Urinary bladder (tissue), 3 donors: ENCODE measurements at regions not wholly inside any gene's neighbourhood (a gene's known extent, or its start where the extent isn't known, plus 50 kb on each side); places are given as distances from the start of the nearest gene placed in this dataset.

Experiments
- DNase-seq: peaks from one replicate; pipeline ENCODE4 v3.0.0-alpha.2; 2015; ENCODE audit errors: extremely low spot score
- H3K27ac ChIP-seq: one replicate; pipeline ENCODE4 v1.5.1; 2013; ENCODE audit warnings: low read depth, mild to moderate bottlenecking, moderate library complexity
- H3K36me3 ChIP-seq: one replicate; pipeline ENCODE4 v1.6.1; 2013; ENCODE audit warnings: mild to moderate bottlenecking, moderate library complexity; ENCODE audit not compliant: insufficient read depth
- H3K4me1 ChIP-seq: one replicate; pipeline ENCODE4 v1.6.1; 2013; ENCODE audit warnings: mild to moderate bottlenecking, moderate library complexity; ENCODE audit not compliant: insufficient read depth
- H3K4me3 ChIP-seq: one replicate; pipeline ENCODE4 v1.5.1; 2013; ENCODE audit warnings: low read depth, low read length
- WGBS: extraction: QIAGEN DNeasy Blood & Tissue Kit; methylation state at CpG from one replicate; pipeline ENCODE4 v1.1.7; 2013; 5-methylcytosine and 5-hydroxymethylcytosine counted together
- donor health status: healthy with polysubstance abuse.
- donor health status: healthy.

- Histone ChIP-seq H3K36me3 (no peaks in the 10 kb centered on the region), H3K27ac (no peak overlapping the region), H3K4me1 (no peaks in the 10 kb centered on the region), H3K4me3 (no peak overlapping the region)
- no peak for DNase-seq
Observed at GRCh38 chr12:111072299-111072698, 151.9 kb upstream of the MYL2 start.

GRCh38 chr12:111069886-111070285, 149.5 kb upstream of the MYL2 start:
- Histone ChIP-seq H3K4me3 (no peak overlapping the region), H3K4me1 (no peaks in the 10 kb centered on the region), H3K36me3 (no peaks in the 10 kb centered on the region), H3K27ac (no peak overlapping the region)
- DNase-seq: no peak
- WGBS: 85% methylated on average over 4 of the region's 4 CpGs

GRCh38 chr12:111068290-111068689, 147.9 kb upstream of the MYL2 start:
- 73% methylated on average over 15 of the region's 15 CpGs for WGBS
- no peaks in the 10 kb centered on the region for H3K36me3 ChIP-seq
- no peak for DNase-seq

GRCh38 chr12:111067498-111067897, 147.1 kb upstream of the MYL2 start:
- H3K4me1 ChIP-seq: no peaks in the 10 kb centered on the region
- 89% methylated on average over 5 of the region's 5 CpGs for WGBS
- no peaks in the 10 kb centered on the region for H3K36me3 ChIP-seq
- H3K27ac ChIP-seq: no peak overlapping the region
- no peak overlapping the region for H3K4me3 ChIP-seq
- DNase-seq: no peak

More at GRCh38 chr12:111068290-111068689, 147.9 kb upstream of the MYL2 start:
- H3K4me3 ChIP-seq: no peak overlapping the region
- H3K27ac ChIP-seq: no peak overlapping the region
- no peaks in the 10 kb centered on the region for H3K4me1 ChIP-seq

GRCh38 chr12:111066744-111067437, 146.5 kb upstream of the MYL2 start:
- WGBS: 79% methylated on average over 5 of the region's 5 CpGs
- Histone ChIP-seq H3K4me1 (no peaks in the 10 kb centered on the region), H3K36me3 (no peaks in the 10 kb centered on the region), H3K4me3 (no peak overlapping the region), H3K27ac (no peak overlapping the region)
- DNase-seq: no peak

GRCh38 chr12:111064982-111065381, 144.6 kb upstream of the MYL2 start:
- WGBS: 94% methylated on average over 2 of the region's 2 CpGs
- H3K27ac ChIP-seq: no peak overlapping the region
- H3K4me1 ChIP-seq: no peaks in the 10 kb centered on the region
- DNase-seq: no peak
- H3K36me3 ChIP-seq: no peaks in the 10 kb centered on the region
- no peak overlapping the region for H3K4me3 ChIP-seq

- no peak overlapping the region for H3K4me3 ChIP-seq
- no peak overlapping the region for H3K27ac ChIP-seq
- no peaks in the 10 kb centered on the region for H3K36me3 ChIP-seq
- no peaks in the 10 kb centered on the region for H3K4me1 ChIP-seq
- WGBS: 97% methylated on average over 3 of the region's 3 CpGs
- no peak for DNase-seq
Observed at GRCh38 chr12:111064154-111064553, 143.8 kb upstream of the MYL2 start.

GRCh38 chr12:111063295-111064026, 143.1 kb upstream of the MYL2 start:
- DNase-seq: no peak
- no peaks in the 10 kb centered on the region for H3K36me3 ChIP-seq
- 81% methylated on average over 22 of the region's 22 CpGs for WGBS
- no peak overlapping the region for H3K27ac ChIP-seq
- H3K4me1 ChIP-seq: no peaks in the 10 kb centered on the region
- H3K4me3 ChIP-seq: no peak overlapping the region

- no peaks in the 10 kb centered on the region for H3K4me1 ChIP-seq
- DNase-seq: no peak
- no peak overlapping the region for H3K27ac ChIP-seq
- WGBS: 92% methylated on average over 7 of the region's 7 CpGs
- no peak overlapping the region for H3K4me3 ChIP-seq
- no peaks in the 10 kb centered on the region for H3K36me3 ChIP-seq
Observed at GRCh38 chr12:111057701-111058425, 137.5 kb upstream of the MYL2 start.

GRCh38 chr12:111056618-111057521, 136.5 kb upstream of the MYL2 start:
- no peak overlapping the region for H3K27ac ChIP-seq
- no peak overlapping the region for H3K4me3 ChIP-seq
- no peaks in the 10 kb centered on the region for H3K4me1 ChIP-seq
- no peak for DNase-seq
- WGBS: 80% methylated on average over 8 of the region's 8 CpGs
- H3K36me3 ChIP-seq: no peaks in the 10 kb centered on the region

GRCh38 chr12:111055181-111055880, 135.0 kb upstream of the MYL2 start:
- no peaks in the 10 kb centered on the region for H3K4me1 ChIP-seq
- no peak for DNase-seq
- WGBS: 89% methylated on average over 17 of the region's 17 CpGs
- H3K4me3 ChIP-seq: no peak overlapping the region
- no peaks in the 10 kb centered on the region for H3K36me3 ChIP-seq
- H3K27ac ChIP-seq: no peak overlapping the region

GRCh38 chr12:111048991-111049390, 128.6 kb upstream of the MYL2 start:
- Histone ChIP-seq H3K27ac (no peak overlapping the region), H3K4me3 (no peak overlapping the region), H3K36me3 (no peaks in the 10 kb centered on the region), H3K4me1 (no peaks in the 10 kb centered on the region)
- no peak for DNase-seq
- WGBS: 82% methylated on average over 2 of the region's 2 CpGs

- Histone ChIP-seq H3K27ac (no peak overlapping the region), H3K36me3 (no peaks in the 10 kb centered on the region), H3K4me1 (no peaks in the 10 kb centered on the region), H3K4me3 (no peak overlapping the region)
- DNase-seq: no peak
- 80% methylated on average over 22 of the region's 22 CpGs for WGBS
Observed at GRCh38 chr12:111046896-111047295, 126.5 kb upstream of the MYL2 start.
